NCI-H345 (cell line): ENCODE measurements at regions not wholly inside any gene's neighbourhood (a gene's known extent, or its start where the extent isn't known, plus 50 kb on each side); places are given as distances from the start of the nearest gene placed in this dataset.

Experiments used
- DNase-seq: peaks from one replicate; lab custom pipeline; 2025; lab: John Stamatoyannopoulos, UW

- DNase-seq, result no peak
Measured at GRCh38 chr18:68467329-68467728, 247.6 kb downstream of the TMX3 start.

- DNase-seq, result no peak
Measured at GRCh38 chr18:68466672-68467071, 248.2 kb downstream of the TMX3 start.

- DNase-seq, result no peak
Measured at GRCh38 chr18:68462766-68463165, 252.1 kb downstream of the TMX3 start.

GRCh38 chr18:68462148-68462547 lies 252.8 kb downstream of the TMX3 start:
- no peak for DNase-seq

- no peak for DNase-seq
Measured at GRCh38 chr18:68461481-68462018, 253.4 kb downstream of the TMX3 start.

DNA sequence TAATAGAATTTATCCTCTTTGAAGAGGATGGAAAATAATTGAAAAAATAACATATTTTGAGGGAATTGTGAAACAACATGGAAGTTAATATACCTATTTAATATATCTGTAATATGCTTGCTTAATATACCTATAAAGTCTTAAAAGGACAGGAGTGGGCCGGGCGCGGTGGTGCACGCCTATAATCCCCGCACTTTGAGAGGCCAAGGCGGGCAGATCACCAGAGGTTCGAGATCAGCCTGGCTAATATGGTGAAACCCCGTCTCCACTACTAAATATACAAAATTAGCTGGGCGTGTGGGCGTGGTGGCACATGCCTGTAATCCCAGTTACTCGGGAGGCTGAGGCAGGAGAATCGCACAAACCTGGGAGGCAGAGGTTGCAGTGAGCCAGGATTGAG lies 254.9 kb downstream of the TMX3 start:
- DNase-seq, result no peak

- DNase-seq, result no peak
Measured at GRCh38 chr18:68456985-68457384, 257.9 kb downstream of the TMX3 start.

- no peak for DNase-seq
Measured at GRCh38 chr18:68455229-68455603, 259.7 kb downstream of the TMX3 start.

DNA sequence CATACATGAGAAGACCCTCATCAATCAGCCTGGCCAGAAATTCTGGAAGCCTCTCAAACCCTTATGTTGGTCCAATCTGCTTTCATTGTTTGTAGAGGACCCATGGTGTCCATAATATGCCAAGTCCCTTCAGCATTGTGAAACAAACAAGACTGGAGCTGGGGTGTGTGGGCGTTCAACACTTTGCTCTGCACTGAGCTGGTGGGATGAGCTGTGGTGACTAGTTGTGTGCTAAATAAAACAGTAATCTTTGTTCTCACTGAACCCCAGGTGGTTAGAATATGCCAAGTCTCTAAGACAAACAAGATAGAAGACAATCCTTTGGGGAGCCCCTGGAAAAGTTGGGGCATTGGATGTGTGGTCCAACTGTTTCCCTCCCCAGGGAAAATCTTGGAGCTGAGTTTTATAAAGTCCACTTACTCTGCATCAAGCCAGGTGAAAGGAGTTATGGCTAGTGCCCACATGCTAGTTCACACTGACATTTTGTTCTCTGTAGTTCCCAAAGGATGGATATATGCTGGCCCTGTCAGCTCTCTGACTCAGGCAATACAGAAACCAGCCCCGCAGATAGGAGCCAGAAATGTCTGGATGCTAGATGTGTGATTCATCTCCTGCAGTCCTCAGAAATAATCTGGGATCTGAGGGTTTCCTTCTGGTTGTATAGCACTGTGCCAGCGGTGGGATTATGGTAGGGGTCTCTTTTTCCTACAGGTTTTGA lies 260.2 kb downstream of the TMX3 start:
- DNase-seq, result no peak

GRCh38 chr18:68449292-68449691 lies 265.6 kb downstream of the TMX3 start:
- DNase-seq, result no peak

DNA sequence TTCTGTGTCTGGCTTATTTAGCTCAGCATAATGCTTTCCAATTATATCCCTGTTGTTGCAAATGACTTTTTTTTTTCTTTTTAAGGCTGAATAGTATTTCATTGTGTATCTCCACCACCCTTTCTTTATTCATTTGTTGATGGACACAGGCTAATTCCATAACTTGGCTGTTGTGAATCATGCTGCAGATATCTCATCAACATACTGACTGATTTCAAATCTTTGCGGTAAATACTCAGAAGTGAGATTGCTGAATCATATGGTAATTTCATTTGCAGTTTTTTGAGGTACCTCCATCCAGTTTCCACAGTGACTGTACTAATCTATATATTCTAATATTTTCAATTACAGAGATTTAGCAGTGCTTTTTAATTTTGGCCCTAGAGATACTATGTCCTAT lies 266.2 kb downstream of the TMX3 start:
- no peak for DNase-seq

DNA sequence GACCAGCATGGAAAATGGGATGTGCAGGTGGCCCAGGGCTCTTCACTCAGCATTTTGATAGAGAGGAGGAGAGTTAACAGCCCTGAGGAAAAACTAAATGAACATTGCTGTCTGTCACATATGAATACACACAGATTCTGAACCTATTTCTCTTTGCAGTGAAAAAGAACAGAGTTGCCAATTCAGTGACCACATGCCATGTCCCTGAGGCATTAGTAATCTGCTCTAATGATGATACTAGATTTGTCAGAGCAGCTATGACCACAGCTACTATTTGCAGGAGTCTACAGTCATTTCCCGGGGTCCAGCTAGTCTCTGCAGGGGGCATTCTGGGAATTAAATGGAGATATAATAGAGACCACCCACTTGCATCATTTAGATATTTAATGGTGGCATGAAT lies 267.6 kb downstream of the TMX3 start:
- no peak for DNase-seq

GRCh38 chr18:68445668-68446426 lies 269.1 kb downstream of the TMX3 start:
- DNase-seq, result no peak

GRCh38 chr18:68445136-68445535 lies 269.8 kb downstream of the TMX3 start:
- DNase-seq, result no peak

GRCh38 chr18:68441241-68441640 lies 273.7 kb downstream of the TMX3 start:
- no peak for DNase-seq

- no peak for DNase-seq
Measured at GRCh38 chr18:68440433-68440832, 274.5 kb downstream of the TMX3 start.

DNA sequence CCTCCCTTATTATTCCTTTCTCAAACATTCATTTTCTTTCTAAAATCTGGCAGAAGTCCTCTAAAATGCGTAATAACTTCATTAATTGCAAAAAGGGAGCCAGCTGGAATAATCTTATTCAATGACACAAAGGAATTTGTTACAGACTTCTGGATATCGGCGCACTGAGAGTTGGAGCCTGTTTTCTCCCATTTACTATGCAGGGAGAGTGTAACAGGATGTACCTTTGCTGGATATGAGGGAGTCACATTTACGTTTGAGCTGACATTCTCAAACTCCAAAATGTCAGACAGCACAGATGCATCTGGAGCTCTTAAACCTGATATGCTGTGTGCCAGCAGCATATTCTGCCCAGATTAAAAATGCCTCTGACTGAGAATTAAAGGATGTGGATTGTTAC lies 275.3 kb downstream of the TMX3 start:
- DNase-seq, result no peak

GRCh38 chr18:68438983-68439382 lies 275.9 kb downstream of the TMX3 start:
- DNase-seq, result no peak

DNA sequence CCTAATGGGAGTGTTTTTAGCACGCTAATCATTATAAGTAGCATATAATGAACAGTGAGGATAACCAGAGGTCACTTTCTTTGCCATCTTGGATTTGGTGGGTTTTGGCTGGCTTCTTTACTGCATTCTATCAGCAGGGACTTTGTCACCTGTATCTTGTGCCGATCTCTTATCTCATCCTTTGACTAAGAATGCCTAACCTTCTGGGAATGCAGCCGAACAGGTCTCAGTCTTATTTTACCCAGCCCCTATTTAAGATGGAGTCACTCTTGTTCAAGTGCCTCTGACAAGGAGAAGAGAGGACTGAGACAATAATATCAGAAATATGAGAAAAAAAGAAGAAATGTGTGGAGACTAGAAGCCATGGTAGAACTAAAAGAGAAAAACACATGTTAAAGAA lies 276.4 kb downstream of the TMX3 start:
- no peak for DNase-seq

GRCh38 chr18:68436485-68436884 lies 278.4 kb downstream of the TMX3 start:
- no peak for DNase-seq

DNA sequence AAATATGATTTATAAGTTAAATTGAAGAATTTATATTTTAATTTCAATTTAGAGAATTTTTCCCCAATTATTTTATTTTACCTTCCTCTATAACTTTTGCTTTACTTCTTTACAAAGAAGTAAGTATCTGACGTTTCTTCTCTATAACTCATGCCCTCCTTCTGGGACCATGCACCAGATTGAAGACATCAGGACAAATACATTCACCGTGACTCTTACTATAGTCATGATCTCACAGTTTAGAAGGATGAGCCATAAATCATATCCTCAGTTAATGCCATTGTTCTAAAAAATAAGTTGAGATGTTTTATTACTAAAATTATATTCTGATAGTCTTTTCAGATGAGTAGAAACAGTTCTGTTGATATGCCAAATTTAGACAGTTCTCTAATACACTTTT lies 279.3 kb downstream of the TMX3 start:
- no peak for DNase-seq

- no peak for DNase-seq
Measured at GRCh38 chr18:68431922-68432198, 283.0 kb downstream of the TMX3 start.

- DNase-seq, result no peak
Measured at GRCh38 chr18:68431111-68431921, 283.6 kb downstream of the TMX3 start.
